A549 (cell line): ENCODE measurements at regions not wholly inside any gene's neighbourhood (a gene's known extent, or its start where the extent isn't known, plus 50 kb on each side); places are given as distances from the start of the nearest gene placed in this dataset.

Experiments
- CTCF ChIP-seq: fragments of >200 bp; sonication (Bioruptor Twin); formaldehyde crosslinking; IDR thresholded peaks from 3 replicates; pipeline ENCODE4 v1.5.1; 2016
- SREBF2 ChIP-seq: fragments of 450-650 bp; IDR thresholded peaks from 2 replicates; pipeline ENCODE4 v1.6.1; 2014; ENCODE audit warnings: mild to moderate bottlenecking, moderate library complexity
- TP53 ChIP-seq: fragments of 250-450 bp; sonication (Bioruptor Pico); IDR thresholded peaks from 2 replicates; pipeline ENCODE4 v1.5.0; 2021; ENCODE audit warnings: mild to moderate bottlenecking, moderate library complexity
- USF2 ChIP-seq: fragments of 450-650 bp; IDR thresholded peaks from 2 replicates; pipeline ENCODE4 v1.6.1; 2014; ENCODE audit warnings: antibody characterized with exemption

GRCh38 chr6:21367649-21368154 lies 225.8 kb upstream of the SOX4 start:
- no peak for TF ChIP-seq TP53 (CRISPR knock-in tag)
- no peak for TF ChIP-seq CTCF
- TF ChIP-seq USF2 = no peak
- TF ChIP-seq SREBF2 = no peak
